HG02571 (cell line): ENCODE measurements at regions not wholly inside any gene's neighbourhood (a gene's known extent, or its start where the extent isn't known, plus 50 kb on each side); places are given as distances from the start of the nearest gene placed in this dataset.

Source experiments
- ATAC-seq: cut with Tn5 transposase; IDR thresholded peaks from one replicate; pipeline ENCODE4 v1.9.1; 2021; ENCODE audit warnings: mild to moderate bottlenecking, moderate library complexity; ENCODE audit not compliant: unreplicated experiment

DNA sequence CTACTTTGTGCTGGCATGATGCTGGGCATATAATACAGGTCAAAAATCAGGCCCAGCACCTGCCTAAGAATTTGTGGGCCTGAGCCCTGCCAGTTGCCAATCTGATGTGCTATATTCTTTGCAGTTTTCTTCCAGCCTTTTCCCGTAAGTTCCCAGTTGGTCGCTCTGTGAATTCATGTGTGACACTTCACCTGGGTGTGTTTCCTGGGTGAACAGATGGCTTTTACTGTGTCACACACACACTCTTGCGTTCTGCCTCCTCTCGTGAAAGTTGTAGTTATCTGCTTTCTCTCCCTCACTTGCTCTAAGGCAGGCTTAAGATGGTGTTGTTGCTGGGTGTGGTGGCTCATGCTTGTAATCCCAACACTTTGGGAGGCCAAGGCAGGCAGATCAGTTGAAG, 153.5 kb upstream of the DMRT1 start:
- ATAC-seq = no peak

- ATAC-seq = no peak
These were observed 150.9 kb upstream of the DMRT1 start for GRCh38 chr9:690517-691111.

GRCh38 chr9:691825-692400, 149.6 kb upstream of the DMRT1 start:
- no peak for ATAC-seq

- no peak for ATAC-seq
These were observed 148.8 kb upstream of the DMRT1 start for GRCh38 chr9:692636-693129.

DNA sequence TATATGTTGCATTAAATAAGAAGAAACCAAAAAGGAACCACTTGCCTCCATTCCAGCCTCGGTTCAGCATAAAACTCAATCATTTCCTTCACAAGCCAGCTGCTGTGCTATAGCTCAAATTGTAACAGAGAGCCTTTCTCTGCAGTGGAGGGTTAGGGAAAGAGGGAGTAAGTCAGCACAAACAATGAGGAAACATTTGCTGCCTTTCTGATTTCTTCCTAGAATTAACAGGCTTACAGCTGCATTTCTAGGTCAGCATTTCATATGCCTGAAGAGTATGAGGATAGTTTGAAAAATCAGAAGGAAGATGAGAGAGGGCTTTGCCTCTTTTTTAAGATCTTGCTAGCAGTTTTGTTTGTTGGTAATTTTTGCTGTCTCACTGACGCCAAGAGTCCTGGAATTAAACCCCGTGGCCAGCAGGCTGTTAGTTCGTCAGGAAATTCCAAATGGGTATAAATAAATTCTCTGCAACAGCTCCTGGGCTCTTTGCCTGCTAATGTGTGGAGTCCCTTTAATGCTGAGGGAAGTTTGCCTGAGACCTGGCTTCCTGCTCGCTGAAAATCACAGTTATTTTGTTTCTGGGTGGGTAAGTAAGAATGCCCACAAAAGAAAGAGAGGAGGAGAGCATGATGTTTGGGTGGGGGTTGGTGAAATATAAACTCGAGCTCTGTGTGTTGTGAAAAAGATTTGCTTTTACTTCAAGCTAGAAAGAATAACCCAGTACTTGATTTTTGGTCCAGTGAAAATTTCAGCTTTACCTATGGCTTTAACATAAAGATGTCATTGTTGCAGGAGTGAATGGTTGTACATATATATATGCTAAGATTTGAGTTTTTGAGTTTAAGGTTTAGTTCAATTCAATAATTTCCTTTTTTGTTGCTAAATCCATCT, 148.1 kb upstream of the DMRT1 start:
- no peak for ATAC-seq

DNA sequence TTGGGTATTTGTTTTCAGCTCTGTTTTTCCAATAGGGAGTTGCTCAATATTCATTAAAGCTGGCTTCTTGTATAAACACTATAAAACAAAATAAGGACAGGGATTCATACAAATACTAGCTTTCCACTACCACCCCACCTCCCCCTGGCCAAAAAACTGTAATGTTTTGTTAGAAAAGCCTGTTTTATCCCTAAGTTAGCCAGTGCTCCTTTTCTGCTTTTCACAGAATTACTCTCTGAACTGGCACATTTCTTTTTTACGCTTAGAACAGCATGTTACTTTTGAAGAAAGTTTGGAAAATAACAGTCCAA, 147.4 kb upstream of the DMRT1 start:
- no peak for ATAC-seq

DNA sequence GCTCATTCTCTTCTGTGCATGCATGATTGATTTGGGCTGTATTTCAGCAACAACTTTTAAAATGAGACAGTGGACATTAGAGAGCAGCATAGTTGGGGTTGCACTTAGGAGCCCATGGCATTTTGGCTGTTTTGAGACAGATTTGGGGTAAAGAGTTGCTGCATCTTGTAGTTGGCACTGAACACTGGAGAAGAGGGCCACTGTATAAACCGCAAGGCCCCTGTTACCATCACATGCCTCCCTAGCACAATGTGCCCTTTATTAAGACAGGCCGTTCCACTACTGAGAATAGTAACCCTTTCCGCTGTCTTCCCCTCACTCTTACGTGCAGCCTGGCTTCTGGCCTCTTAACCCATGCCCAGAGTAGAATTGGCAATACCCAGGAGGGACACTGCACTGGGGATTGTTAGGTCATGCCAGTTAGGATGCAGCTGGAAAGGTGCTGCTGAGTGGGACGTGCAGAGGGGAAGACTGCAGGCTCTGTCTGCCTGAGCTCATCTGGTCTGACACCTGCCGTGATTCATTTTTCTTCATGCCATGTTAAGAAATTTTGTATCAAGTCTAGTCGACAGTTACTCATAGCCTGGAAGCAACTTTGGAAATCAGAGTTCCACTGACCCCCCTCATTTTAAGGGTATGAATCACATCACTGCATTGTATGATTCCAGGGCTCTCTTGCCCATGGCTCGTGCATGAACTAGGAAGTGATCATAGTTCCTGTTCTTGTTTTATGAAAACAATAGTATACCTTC, 146.9 kb upstream of the DMRT1 start:
- no peak for ATAC-seq

DNA sequence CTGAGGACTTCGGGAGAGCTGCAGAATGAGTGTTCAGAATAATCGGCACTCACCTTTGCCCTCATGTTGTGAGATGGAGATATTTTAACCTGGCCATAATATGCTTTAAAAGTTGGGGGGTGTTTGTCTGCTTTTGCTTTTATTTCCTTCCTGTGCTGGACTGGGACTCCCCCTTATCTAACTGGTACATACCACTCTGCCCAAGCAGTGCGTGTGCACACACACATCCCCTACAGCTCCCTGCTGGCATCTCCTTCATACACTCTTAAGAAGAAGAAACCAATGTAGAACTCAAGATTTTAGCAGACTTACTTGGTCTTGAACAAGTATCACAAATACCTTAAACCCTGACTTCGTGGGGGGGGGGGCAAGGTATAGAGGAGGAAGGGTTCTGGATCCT, 146.2 kb upstream of the DMRT1 start:
- no peak for ATAC-seq

- ATAC-seq = no peak
These were observed 144.9 kb upstream of the DMRT1 start for GRCh38 chr9:696332-697323.

GRCh38 chr9:698276-698675, 143.2 kb upstream of the DMRT1 start:
- ATAC-seq = no peak

GRCh38 chr9:698954-699353, 142.5 kb upstream of the DMRT1 start:
- ATAC-seq = no peak

GRCh38 chr9:699396-699795, 142.1 kb upstream of the DMRT1 start:
- no peak for ATAC-seq

DNA sequence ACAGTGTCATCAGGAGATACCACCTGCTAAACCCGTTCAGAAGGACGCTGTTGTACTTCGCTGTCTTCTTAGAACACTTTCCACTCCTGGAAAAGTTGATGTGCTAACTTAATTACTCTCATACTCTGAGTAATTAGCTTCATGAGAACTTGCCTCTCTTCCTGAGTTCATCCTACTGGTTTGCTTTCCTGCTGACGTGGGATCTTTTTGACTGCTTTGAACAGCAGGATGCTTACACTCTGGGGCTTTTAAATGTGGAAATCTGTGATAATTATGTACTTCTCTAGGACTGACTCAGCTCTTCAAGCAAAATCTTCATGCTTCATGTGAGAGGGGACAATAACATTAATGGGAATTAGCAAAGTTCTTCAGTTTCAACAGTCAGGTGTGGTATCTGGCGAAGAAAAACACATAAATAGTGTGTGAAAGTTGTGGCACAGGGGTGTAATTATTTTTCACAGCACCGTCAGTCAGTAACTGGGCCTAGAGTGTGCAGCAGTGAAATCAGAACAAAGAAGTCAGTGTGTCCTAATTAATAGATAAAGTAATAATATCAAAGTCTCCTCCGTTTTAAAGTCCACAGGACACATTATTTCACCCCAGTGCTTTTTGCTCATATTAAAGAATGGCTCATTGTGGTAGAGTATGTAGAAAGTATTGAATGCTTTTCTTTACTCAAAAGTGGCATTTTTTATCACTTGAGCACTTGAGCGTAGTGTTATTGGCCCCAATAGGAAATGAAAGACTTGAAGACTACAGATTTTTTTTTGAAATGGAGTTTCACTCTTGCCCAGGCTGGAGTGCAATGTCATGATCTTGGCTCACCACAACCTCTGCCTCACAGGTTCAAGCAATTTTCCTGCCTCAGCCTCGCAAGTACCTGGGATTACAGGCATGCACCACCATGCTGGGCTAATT, 140.9 kb upstream of the DMRT1 start:
- no peak for ATAC-seq

- ATAC-seq = no peak
These were observed 138.1 kb upstream of the DMRT1 start for GRCh38 chr9:703392-703791.

- no peak for ATAC-seq
These were observed 135.4 kb upstream of the DMRT1 start for GRCh38 chr9:706073-706472.

DNA sequence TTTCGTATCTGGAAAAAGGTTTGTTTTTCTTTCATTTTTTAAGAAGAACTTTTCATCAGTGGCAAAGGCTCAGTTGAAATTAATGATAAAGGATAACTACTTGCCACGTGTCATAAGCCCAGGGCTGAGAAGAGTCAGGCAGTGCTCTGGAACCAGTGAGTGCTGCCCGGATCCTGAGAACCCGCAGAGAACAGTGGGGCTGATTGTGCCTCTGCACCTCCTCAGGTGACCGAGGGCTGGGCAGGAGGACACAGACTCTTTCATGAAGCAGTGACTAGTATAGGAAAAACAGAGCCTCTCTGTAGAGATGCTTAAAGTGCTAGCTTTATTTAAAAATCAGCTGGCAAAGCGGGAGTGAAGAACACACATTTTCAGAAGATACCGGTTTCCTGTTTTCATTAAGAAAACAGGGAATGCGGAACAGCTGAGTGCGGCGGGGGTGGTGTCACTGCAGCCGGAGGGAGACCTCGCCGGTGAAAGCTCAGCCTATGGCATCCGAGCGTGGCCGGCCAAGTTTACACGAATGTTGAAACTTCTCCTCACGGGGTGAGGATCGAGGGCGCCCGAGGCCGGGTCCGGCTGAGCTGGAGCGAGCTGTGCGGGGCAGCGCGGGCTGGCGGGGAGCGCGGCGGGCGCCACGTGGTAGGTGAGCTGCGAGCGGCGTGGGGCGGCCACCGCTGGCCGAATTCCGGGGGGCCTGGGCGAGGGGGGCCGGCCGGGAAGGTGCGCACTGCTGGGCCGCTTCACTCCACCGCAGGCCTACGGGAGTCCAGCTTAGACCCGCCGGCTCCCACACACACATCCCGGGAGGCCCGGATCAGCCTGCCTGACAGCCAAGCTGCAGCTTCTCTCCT, 134.7 kb upstream of the DMRT1 start:
- ATAC-seq = no peak

- no peak for ATAC-seq
These were observed 133.3 kb upstream of the DMRT1 start for GRCh38 chr9:708182-708550.
